ENCODE measurements at regions not wholly inside any gene's neighbourhood (a gene's known extent, or its start where the extent isn't known, plus 50 kb on each side); places are given as distances from the start of the nearest gene placed in this dataset.

- Histone ChIP-seq H3K27me3 (ENCODE audit: insufficient read depth, low read length, poor library complexity, severe bottlenecking) (no peaks in the 10 kb centered on the region), H3K36me3 (ENCODE audit: insufficient read depth, low read length) (no peaks in the 10 kb centered on the region), H3K9ac (ENCODE audit: low read depth, low read length, poor library complexity, severe bottlenecking) (no peak overlapping the region), H3K4me1 (ENCODE audit: insufficient read depth, low read length, poor library complexity, severe bottlenecking) (peaks cover 52% of the 10 kb centered on the region), H3K4me3 (ENCODE audit: low read length, poor library complexity, severe bottlenecking) (no peak overlapping the region), H3K4me2 (ENCODE audit: low read depth, low read length, poor library complexity, severe bottlenecking) (no peak overlapping the region), H4K20me1 (ENCODE audit: insufficient read depth, low read length, poor library complexity, severe bottlenecking) (no peaks in the 10 kb centered on the region), H3K9me3 (ENCODE audit: insufficient read depth, low read depth, low read length) (no peaks in the 10 kb centered on the region), H2AFZ (ENCODE audit: low read length) (no peak overlapping the region), H3K9me2 (replicated peaks; ENCODE audit: low read depth, low read length) (no peaks in the 10 kb centered on the region), H3F3A (ENCODE audit: low read depth) (no peaks in the 10 kb centered on the region), H3K79me2 (ENCODE audit: insufficient read depth, low read length) (no peaks in the 10 kb centered on the region)
- TF ChIP-seq CTCF (conservative IDR thresholded peaks at IDR 0.05; ENCODE audit: low read length) (no peak), EZH2phosphoT487 (IDR thresholded peaks at IDR 0.05; ENCODE audit: borderline replicate concordance) (no peak)
Observed at GRCh38 chr18:22340331-22340730, 77.4 kb downstream of the CTAGE1 start.

- no peak overlapping the region for H3K9ac ChIP-seq (ENCODE audit: low read depth, low read length, poor library complexity, severe bottlenecking)
- H3F3A ChIP-seq (ENCODE audit: low read depth) = no peaks in the 10 kb centered on the region
- H3K9me3 ChIP-seq (ENCODE audit: insufficient read depth, low read depth, low read length) = no peaks in the 10 kb centered on the region
- no peak overlapping the region for H3K4me3 ChIP-seq (ENCODE audit: low read length, poor library complexity, severe bottlenecking)
- H3K9me2 ChIP-seq (replicated peaks; ENCODE audit: low read depth, low read length) = no peaks in the 10 kb centered on the region
- TF ChIP-seq CTCF (conservative IDR thresholded peaks at IDR 0.05; ENCODE audit: low read length) = no peak
- no peak for TF ChIP-seq EZH2phosphoT487 (IDR thresholded peaks at IDR 0.05; ENCODE audit: borderline replicate concordance)
- H2AFZ ChIP-seq (ENCODE audit: low read length) = no peak overlapping the region
- H4K20me1 ChIP-seq (ENCODE audit: insufficient read depth, low read length, poor library complexity, severe bottlenecking) = no peaks in the 10 kb centered on the region
- peaks cover 47% of the 10 kb centered on the region for H3K4me1 ChIP-seq (ENCODE audit: insufficient read depth, low read length, poor library complexity, severe bottlenecking)
- no peaks in the 10 kb centered on the region for H3K27me3 ChIP-seq (ENCODE audit: insufficient read depth, low read length, poor library complexity, severe bottlenecking)
- H3K4me2 ChIP-seq (ENCODE audit: low read depth, low read length, poor library complexity, severe bottlenecking) = no peak overlapping the region
- H3K36me3 ChIP-seq (ENCODE audit: insufficient read depth, low read length) = no peaks in the 10 kb centered on the region
- no peaks in the 10 kb centered on the region for H3K79me2 ChIP-seq (ENCODE audit: insufficient read depth, low read length)
Observed at GRCh38 chr18:22339913-22340312, 77.8 kb downstream of the CTAGE1 start.

- no peaks in the 10 kb centered on the region for H3F3A ChIP-seq (ENCODE audit: low read depth)
- TF ChIP-seq CTCF (conservative IDR thresholded peaks at IDR 0.05; ENCODE audit: low read length) (no peak), EZH2phosphoT487 (IDR thresholded peaks at IDR 0.05; ENCODE audit: borderline replicate concordance) (no peak)
- no peaks in the 10 kb centered on the region for H3K36me3 ChIP-seq (ENCODE audit: insufficient read depth, low read length)
- H3K9ac ChIP-seq (ENCODE audit: low read depth, low read length, poor library complexity, severe bottlenecking) = no peak overlapping the region
- no peaks in the 10 kb centered on the region for H3K27me3 ChIP-seq (ENCODE audit: insufficient read depth, low read length, poor library complexity, severe bottlenecking)
- H3K9me3 ChIP-seq (ENCODE audit: insufficient read depth, low read depth, low read length) = no peaks in the 10 kb centered on the region
- H3K79me2 ChIP-seq (ENCODE audit: insufficient read depth, low read length) = no peaks in the 10 kb centered on the region
- H2AFZ ChIP-seq (ENCODE audit: low read length) = no peak overlapping the region
- peaks cover 27% of the 10 kb centered on the region for H3K4me1 ChIP-seq (ENCODE audit: insufficient read depth, low read length, poor library complexity, severe bottlenecking)
- H4K20me1 ChIP-seq (ENCODE audit: insufficient read depth, low read length, poor library complexity, severe bottlenecking) = no peaks in the 10 kb centered on the region
- no peaks in the 10 kb centered on the region for H3K9me2 ChIP-seq (replicated peaks; ENCODE audit: low read depth, low read length)
- H3K4me2 ChIP-seq (ENCODE audit: low read depth, low read length, poor library complexity, severe bottlenecking) = peak overlapping the region; percentile 76
- peak overlapping the region; percentile 55 for H3K4me3 ChIP-seq (ENCODE audit: low read length, poor library complexity, severe bottlenecking)
Observed at GRCh38 chr18:22337833-22338232, 79.9 kb downstream of the CTAGE1 start.
